GM18870 (cell line): ENCODE measurements at regions not wholly inside any gene's neighbourhood (a gene's known extent, or its start where the extent isn't known, plus 50 kb on each side); places are given as distances from the start of the nearest gene placed in this dataset.

Experiments
- ATAC-seq: cut with Tn5 transposase; IDR thresholded peaks from one replicate; pipeline ENCODE4 v1.9.1; 2021; ENCODE audit warnings: moderate library complexity; ENCODE audit not compliant: unreplicated experiment

DNA sequence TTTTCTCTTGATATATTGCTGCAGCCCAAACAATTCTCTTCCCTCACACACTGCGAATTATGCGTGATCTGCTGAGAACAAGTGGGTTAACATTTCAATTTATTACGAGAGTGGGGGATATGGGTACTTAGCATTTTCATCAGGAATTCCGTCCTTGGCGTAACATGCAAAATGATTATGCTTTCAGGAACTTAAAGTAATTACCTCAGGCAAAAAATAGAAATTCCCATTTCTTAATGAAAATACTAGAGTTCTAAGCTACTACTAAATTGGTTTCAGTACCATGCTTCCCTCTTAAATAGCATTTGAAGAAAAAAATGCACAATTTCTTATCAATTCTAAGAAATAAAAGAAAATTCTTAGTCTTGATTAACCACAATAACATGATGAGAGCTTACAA, 213.5 kb downstream of the GPAM start:
- ATAC-seq: no peak

DNA sequence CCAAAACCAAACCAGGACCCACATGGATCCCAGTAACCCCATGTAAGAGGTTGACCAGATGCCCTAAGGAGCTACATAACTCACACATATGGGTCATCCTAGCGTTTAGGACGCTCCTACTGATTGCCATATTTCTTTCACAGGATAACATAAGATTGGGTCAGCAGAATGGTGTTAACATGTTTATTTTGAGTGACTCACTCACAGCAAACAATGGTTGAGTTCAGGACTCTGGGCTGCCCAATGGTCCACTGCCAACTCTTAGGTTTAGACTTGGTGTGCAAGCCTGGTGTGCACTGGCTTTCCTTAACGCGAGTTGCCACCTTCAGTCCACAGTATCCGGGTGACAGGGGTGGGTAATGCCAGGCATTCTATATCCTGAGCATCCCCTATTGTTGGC, 211.5 kb downstream of the GPAM start:
- ATAC-seq: no peak

GRCh38 chr10:111973306-111973705, 210.3 kb downstream of the GPAM start:
- ATAC-seq: no peak

- no peak for ATAC-seq
These were observed 209.7 kb downstream of the GPAM start for GRCh38 chr10:111973826-111974225.

DNA sequence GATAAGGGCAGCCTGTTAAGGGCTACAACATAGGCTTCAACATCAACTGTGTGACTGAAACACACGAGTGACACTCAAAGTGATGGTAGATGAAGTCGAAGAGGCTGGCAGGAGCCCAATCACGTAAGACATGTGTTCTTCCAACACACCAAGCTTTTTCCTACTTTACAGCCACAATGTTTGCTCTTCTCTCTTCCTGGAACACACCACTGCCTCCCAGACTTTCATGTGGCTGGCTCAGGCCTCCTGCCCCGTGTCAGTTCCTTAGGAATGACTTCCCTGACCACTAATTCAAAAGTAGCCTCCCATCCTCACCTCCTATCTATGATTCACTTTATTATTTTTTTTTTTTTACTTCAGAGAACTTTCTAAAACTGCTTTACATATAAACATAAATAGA, 209.2 kb downstream of the GPAM start:
- ATAC-seq: no peak

GRCh38 chr10:111976557-111976956, 207.0 kb downstream of the GPAM start:
- ATAC-seq: no peak

DNA sequence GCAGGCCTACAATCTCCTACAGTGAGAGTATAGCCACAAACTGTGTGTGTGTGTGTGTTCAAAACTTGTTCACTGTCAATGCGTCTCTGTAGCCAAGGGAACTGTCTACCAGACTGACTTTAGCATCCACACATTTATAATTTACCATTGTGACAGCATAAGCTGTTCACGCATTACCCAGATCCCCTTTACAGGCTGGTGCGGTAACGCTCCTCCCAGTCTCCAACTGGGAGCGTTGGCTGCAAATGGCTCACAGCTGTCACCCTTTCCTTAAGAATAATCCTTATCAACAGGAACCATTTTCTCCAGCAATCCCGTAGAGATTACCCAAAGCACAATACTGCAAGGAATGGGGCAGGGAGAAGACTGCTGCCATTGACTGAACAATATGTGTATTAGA, 199.5 kb downstream of the GPAM start:
- no peak for ATAC-seq

DNA sequence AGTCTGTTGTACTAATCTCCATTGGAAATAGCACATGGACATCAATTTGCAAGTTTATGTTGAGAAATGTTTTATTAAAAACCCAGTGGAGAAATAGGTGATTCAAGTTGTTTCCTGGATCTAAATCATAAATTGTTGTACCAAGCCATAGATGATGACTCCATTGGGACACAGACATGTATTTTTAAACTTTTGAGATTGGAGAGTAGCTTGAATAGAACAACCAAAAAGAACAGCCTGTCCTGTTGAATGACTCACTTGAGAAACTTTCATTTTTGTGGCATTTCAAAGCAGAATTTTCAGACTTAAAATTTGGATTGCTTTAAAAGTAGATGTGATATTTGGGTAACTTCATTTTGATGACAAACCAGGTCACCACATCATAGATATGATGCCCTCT, 197.5 kb downstream of the GPAM start:
- ATAC-seq: no peak

GRCh38 chr10:111988646-111989045, 194.9 kb downstream of the GPAM start:
- ATAC-seq: no peak

GRCh38 chr10:111989136-111989911, 194.2 kb downstream of the GPAM start:
- no peak for ATAC-seq

DNA sequence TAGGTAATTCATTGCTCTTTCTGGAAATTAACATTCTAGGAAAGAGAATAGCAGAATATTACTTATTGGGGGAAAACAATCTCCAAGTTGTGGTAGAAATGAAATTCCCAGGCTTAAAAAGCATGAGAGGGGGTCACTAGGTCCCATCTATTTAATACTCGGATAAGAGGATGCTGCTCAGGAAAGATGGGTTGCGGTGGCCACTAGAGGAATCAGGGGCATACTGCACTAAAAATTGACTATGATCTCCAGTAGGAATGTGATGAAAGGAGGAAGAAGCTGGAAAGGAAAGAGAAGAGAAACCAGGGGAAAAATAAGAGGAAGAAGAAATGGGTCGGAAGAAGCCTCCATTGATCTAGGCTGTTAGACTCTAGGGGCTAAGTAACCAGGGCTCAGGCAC, 192.8 kb downstream of the GPAM start:
- ATAC-seq: no peak

- ATAC-seq: no peak
These were observed 190.2 kb downstream of the GPAM start for GRCh38 chr10:111993321-111993720.

DNA sequence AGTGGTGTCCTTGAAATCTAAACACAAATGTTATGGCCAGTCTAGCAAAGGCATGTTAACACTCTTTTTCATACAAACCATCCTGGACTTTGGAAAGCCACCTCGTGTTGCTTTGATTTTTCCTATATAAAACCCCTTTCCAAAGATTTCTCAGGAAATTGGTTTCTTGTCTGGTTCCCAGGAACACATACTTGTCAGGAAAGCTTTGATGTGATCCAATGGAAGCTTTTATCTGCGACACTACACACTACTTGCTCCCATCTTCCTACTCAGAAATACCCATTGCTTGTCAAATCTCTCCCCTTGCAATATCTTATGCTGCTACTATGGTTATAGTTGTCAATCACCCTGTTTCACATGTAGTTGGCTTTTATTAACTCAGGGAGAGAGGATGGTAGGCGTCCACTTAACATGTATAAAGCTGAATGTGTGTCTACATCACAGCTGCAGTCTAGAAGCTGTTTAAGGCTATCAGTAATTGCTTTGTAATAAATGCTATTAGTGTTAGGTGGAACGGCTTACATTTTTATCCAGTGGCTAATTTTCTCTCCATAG, 189.6 kb downstream of the GPAM start:
- no peak for ATAC-seq

DNA sequence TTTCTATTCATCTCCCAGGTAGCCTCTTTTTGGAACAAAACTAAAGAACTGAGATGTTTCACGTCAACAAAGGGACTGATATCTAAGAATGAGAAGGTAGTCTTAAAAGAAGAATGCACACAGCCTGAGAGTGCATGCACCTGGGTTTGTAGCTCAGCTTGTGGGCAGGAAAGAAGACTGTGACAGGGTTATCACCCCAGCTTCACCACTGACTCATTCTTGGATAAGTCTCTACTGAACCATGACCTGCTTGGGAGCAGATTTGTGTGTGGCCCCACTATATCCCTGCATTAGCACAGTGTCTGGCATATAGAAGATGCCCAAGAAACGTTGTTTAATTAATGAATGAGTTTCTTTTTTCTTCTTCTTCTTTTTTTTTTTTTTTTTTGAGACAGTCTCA, 187.5 kb downstream of the GPAM start:
- ATAC-seq: peak; percentile 100

- no peak for ATAC-seq
These were observed 184.8 kb downstream of the GPAM start for GRCh38 chr10:111998728-111999127.

DNA sequence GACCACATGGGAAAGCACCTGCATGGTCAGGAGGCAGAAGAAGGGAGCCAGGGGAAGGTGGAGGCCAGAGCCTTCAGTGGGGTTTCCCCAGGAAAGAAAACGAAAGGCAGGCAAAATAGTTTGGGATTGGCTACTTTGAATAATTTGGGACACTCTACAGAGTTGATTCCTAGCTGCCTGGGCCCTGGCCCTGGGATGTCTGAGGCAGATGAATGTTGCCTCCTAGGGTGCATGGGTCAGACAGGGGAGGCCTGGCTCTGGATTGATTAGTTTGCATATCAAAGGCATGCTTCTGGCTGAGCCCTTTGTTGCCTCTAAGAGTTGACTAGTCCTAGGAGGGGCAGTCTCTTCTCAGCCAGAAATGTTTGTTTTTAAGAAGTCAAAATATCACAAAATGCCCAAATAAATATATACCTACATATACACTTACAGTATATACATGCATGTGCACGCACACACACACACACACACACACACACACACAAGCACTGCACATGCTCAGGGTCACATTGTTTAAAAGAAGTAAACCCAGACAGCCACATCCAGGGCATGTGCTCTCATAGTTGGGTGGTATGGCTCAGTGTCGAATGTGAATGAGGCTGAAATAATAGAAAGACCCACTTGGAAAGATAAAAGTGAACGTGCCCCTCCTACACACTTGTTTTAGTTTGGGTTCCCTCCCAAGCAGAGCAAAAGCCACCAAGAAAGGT, 184.2 kb downstream of the GPAM start:
- no peak for ATAC-seq

DNA sequence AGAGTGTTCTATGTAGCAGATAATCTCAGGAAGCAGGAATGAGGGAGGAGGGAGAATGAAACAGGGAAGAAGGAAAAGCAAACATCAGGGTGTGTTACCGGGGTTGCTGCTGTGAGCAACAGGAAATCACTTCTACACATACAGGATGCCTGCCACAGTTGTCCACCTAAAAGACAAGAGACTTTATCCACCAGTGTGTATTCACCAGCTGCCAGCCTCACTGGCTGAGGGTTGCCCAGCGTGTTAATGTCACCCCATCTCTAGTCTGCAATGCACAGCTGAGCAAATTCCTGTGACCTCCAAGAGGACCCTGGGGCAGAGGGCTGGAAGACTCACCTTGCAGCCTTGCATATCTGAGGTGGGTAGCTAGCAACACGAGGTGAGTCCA, 183.7 kb downstream of the GPAM start:
- ATAC-seq: no peak

DNA sequence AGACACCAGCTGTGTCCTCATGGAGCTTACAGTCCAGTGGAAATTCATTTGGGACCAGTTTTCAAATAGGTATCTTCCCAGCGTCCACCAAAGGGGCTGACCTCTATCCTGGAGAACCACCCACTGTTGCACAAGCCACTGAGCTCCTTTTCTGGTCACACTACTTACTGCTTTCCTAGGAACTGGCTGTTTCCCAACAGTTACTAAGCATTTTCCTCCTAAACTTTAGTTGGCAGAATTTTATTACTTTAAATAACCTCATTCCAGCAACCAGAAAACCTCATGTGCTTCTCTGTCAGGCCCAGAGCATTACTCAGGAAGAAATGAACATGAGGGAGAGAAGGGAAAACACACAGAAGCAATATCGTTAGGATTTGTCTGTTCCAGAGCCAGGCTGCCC, 183.1 kb downstream of the GPAM start:
- no peak for ATAC-seq

DNA sequence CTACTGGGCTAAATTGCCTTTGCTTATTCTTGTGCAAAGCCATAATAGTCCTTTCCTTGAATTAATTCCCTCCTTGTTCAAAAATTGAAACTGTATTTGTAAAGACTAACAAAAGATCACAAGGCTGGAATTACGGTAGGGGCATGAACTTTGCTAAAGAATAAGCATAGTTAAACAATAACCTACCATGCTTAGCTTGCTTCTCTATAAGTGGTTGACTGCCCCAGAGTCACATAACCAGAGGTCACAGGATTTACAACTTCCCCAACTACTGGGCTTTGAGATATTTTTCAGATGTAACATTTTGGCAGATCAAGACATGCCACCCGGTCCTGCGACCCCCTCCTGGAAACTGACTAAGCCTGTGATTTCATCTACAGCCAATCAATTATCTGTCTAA, 181.4 kb downstream of the GPAM start:
- no peak for ATAC-seq

- no peak for ATAC-seq
These were observed 179.5 kb downstream of the GPAM start for GRCh38 chr10:112004075-112004474.

DNA sequence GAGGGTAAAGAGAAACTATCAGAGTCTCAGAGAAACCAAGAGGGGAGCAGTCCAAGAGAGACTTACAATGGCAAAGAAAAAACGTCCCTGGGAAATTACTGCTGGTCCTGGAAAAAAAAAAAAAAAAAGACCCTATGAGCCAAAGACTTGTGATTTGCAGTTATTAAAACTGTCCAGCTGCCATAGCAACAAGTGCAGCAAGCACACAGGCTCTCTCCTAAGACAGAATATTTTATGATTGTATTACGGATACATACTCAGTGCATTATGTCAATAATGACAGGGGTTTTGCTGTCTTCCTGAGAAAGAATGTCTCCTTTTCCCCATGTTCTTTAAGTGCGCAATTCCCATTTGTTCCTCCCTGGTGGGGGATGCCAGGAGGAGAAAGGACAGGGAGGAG, 178.5 kb downstream of the GPAM start:
- no peak for ATAC-seq

DNA sequence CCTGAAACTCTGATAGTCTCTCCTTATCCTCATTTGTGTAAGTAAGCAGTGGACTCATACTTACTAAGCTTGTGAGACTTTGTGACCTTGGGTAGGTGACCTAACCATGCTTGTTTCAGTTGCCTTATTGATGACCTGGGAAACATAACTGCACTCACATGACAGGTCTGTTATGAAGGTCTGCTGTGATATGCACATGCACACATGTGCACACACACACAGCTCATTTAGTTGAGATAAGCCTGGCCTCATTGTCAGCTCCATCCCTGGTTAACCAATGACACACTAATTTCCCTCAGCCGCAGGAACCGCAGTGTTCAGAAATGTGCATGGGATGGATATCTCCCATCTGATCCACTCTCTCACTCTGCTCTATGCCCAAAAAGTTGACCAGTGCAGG, 177.2 kb downstream of the GPAM start:
- ATAC-seq: no peak
